Chondrocyte (in vitro differentiated cells): ENCODE measurements at regions not wholly inside any gene's neighbourhood (a gene's known extent, or its start where the extent isn't known, plus 50 kb on each side); places are given as distances from the start of the nearest gene placed in this dataset.

Source experiments
- DNase-seq: peaks from one replicate; pipeline ENCODE4 v3.0.0; 2021; ENCODE audit warnings: mixed read lengths, low spot score
- H3K27ac Mint-ChIP-seq: one replicate; pipeline ENCODE4 v1.8.0; 2021; ENCODE audit warnings: mild to moderate bottlenecking, moderate library complexity, mixed read lengths; ENCODE audit not compliant: unreplicated experiment
- H3K27me3 Mint-ChIP-seq: 2 replicates; pipeline ENCODE4 v1.8.0; 2021; ENCODE audit warnings: low read depth, mixed read lengths
- H3K36me3 Mint-ChIP-seq: 2 replicates; pipeline ENCODE4 v1.8.0; 2021; ENCODE audit warnings: low read depth, mixed read lengths
- H3K4me1 Mint-ChIP-seq: 2 replicates; pipeline ENCODE4 v1.8.0; 2021; ENCODE audit warnings: low read depth, mild to moderate bottlenecking, mixed read lengths
- H3K4me3 Mint-ChIP-seq: one replicate; pipeline ENCODE4 v1.8.0; 2021; ENCODE audit warnings: mild to moderate bottlenecking, moderate library complexity, mixed read lengths; ENCODE audit not compliant: unreplicated experiment
- H3K9me3 Mint-ChIP-seq: 2 replicates; pipeline ENCODE4 v1.8.0; 2021; ENCODE audit warnings: low read depth, mixed read lengths
- CTCF ChIP-seq: fragments of 200-600 bp; sonication (generic); IDR thresholded peaks from 2 replicates; pipeline ENCODE4 v1.5.0; 2021; ENCODE audit warnings: antibody characterized with exemption, mild to moderate bottlenecking, moderate library complexity

GRCh38 chr9:38281196-38281595, 111.3 kb upstream of the ALDH1B1 start:
- H3K9me3 Mint-ChIP-seq: no peaks in the 10 kb centered on the region
- H3K4me3 Mint-ChIP-seq: no peak overlapping the region

GRCh38 chr9:38280251-38280800, 112.2 kb upstream of the ALDH1B1 start:
- no peaks in the 10 kb centered on the region for H3K9me3 Mint-ChIP-seq
- H3K27ac Mint-ChIP-seq: no peak overlapping the region
- H3K36me3 Mint-ChIP-seq: no peaks in the 10 kb centered on the region
- peaks cover 18% of the 10 kb centered on the region for H3K27me3 Mint-ChIP-seq
- H3K4me3 Mint-ChIP-seq: no peak overlapping the region
- TF ChIP-seq CTCF: no peak
- no peak for DNase-seq
- H3K4me1 Mint-ChIP-seq: peaks cover 9% of the 10 kb centered on the region

More at GRCh38 chr9:38281196-38281595, 111.3 kb upstream of the ALDH1B1 start:
- no peaks in the 10 kb centered on the region for H3K36me3 Mint-ChIP-seq
- TF ChIP-seq CTCF: no peak
- H3K27ac Mint-ChIP-seq: no peak overlapping the region
- peaks cover 18% of the 10 kb centered on the region for H3K27me3 Mint-ChIP-seq
- peaks cover 4% of the 10 kb centered on the region for H3K4me1 Mint-ChIP-seq
- DNase-seq: no peak

- no peaks in the 10 kb centered on the region for H3K9me3 Mint-ChIP-seq
- no peak overlapping the region for H3K4me3 Mint-ChIP-seq
- H3K4me1 Mint-ChIP-seq: peaks cover 19% of the 10 kb centered on the region
- peaks cover 18% of the 10 kb centered on the region for H3K27me3 Mint-ChIP-seq
- TF ChIP-seq CTCF: no peak
- H3K36me3 Mint-ChIP-seq: no peaks in the 10 kb centered on the region
- no peak overlapping the region for H3K27ac Mint-ChIP-seq
- no peak for DNase-seq
Measured at GRCh38 chr9:38278931-38279679, 113.4 kb upstream of the ALDH1B1 start.

- peaks cover 18% of the 10 kb centered on the region for H3K27me3 Mint-ChIP-seq
- no peak overlapping the region for H3K27ac Mint-ChIP-seq
- no peak for TF ChIP-seq CTCF
- no peak overlapping the region for H3K4me3 Mint-ChIP-seq
- no peaks in the 10 kb centered on the region for H3K36me3 Mint-ChIP-seq
- H3K4me1 Mint-ChIP-seq: peaks cover 19% of the 10 kb centered on the region
- no peaks in the 10 kb centered on the region for H3K9me3 Mint-ChIP-seq
- no peak for DNase-seq
Measured at GRCh38 chr9:38278457-38278856, 114.0 kb upstream of the ALDH1B1 start.

GRCh38 chr9:38277601-38278200, 114.8 kb upstream of the ALDH1B1 start:
- no peak overlapping the region for H3K4me3 Mint-ChIP-seq
- no peaks in the 10 kb centered on the region for H3K9me3 Mint-ChIP-seq
- no peaks in the 10 kb centered on the region for H3K36me3 Mint-ChIP-seq
- TF ChIP-seq CTCF: no peak
- H3K4me1 Mint-ChIP-seq: peaks cover 19% of the 10 kb centered on the region
- H3K27me3 Mint-ChIP-seq: peaks cover 18% of the 10 kb centered on the region
- no peak for DNase-seq
- H3K27ac Mint-ChIP-seq: no peak overlapping the region
